GM12878 (cell line): ENCODE measurements at regions not wholly inside any gene's neighbourhood (a gene's known extent, or its start where the extent isn't known, plus 50 kb on each side); places are given as distances from the start of the nearest gene placed in this dataset.
A peak's percentile ranks its signal among the peaks of the same experiment; 100 is the strongest.

Source experiments
- CUX1 ChIP-seq: IDR thresholded peaks from 2 replicates; pipeline ENCODE4 v1.6.1; 2012; ENCODE audit warnings: improper control_type of control experiment, low read depth, low read length; ENCODE audit not compliant: insufficient replicate concordance
- EZH2 ChIP-seq: IDR thresholded peaks from 2 replicates; pipeline ENCODE4 v1.6.1; 2012; ENCODE audit warnings: low read depth, mild to moderate bottlenecking, control low read depth, inconsistent platforms, low read length, borderline replicate concordance; ENCODE audit not compliant: control insufficient read depth
- JUNB ChIP-seq: IDR thresholded peaks from 2 replicates; pipeline ENCODE4 v1.6.1; 2016; ENCODE audit warnings: antibody characterized with exemption, mild to moderate bottlenecking
- MAX ChIP-seq: IDR thresholded peaks from 2 replicates; pipeline ENCODE4 v1.6.1; 2012; ENCODE audit warnings: low read depth, low read length, improper control_type of control experiment
- MEF2A ChIP-seq: IDR thresholded peaks from 2 replicates; pipeline ENCODE4 v1.6.1; 2011; ENCODE audit warnings: low read depth, mild to moderate bottlenecking, low read length, moderate library complexity; ENCODE audit not compliant: insufficient read depth
- MYC ChIP-seq: IDR thresholded peaks from 2 replicates; pipeline ENCODE4 v1.6.1; 2011; ENCODE audit warnings: mild to moderate bottlenecking, low read length, moderate library complexity, inconsistent platforms; ENCODE audit not compliant: insufficient read depth, insufficient replicate concordance, insufficient read length, severe bottlenecking
- RAD21 ChIP-seq: IDR thresholded peaks from 2 replicates; pipeline ENCODE4 v1.6.1; 2011; ENCODE audit warnings: mild to moderate bottlenecking, low read depth, low read length, moderate library complexity; ENCODE audit not compliant: insufficient read depth
- RBBP5 ChIP-seq: fragments of 200-600 bp; sonication (generic); conservative IDR thresholded peaks from 2 replicates; pipeline ENCODE4 v1.6.1; 2016
- RUNX3 ChIP-seq: IDR thresholded peaks from 2 replicates; pipeline ENCODE4 v1.6.1; 2012; ENCODE audit warnings: low read length, inconsistent platforms
- SPI1 ChIP-seq: IDR thresholded peaks from 2 replicates; pipeline ENCODE4 v1.6.1; 2011; ENCODE audit warnings: low read depth, mild to moderate bottlenecking, low read length, moderate library complexity, borderline replicate concordance; ENCODE audit not compliant: insufficient read depth
- SREBF2 ChIP-seq: IDR thresholded peaks from 2 replicates; pipeline ENCODE4 v1.6.1; 2012; ENCODE audit warnings: mild to moderate bottlenecking, low read length
- TCF12 ChIP-seq: IDR thresholded peaks from 2 replicates; pipeline ENCODE4 v1.6.1; 2011; ENCODE audit warnings: low read depth, mild to moderate bottlenecking, low read length
- ZNF274 ChIP-seq: IDR thresholded peaks from one replicate; pipeline ENCODE4 v1.8.0; 2011; ENCODE audit not compliant: insufficient read length, insufficient read depth
- ZZZ3 ChIP-seq: IDR thresholded peaks from 2 replicates; pipeline ENCODE4 v1.6.1; 2011; ENCODE audit warnings: low read depth; ENCODE audit not compliant: control insufficient read depth, insufficient read length
- TF ChIP-seq, protein P1 (sequence below): fragments of 150-350 bp; IDR thresholded peaks from 2 replicates; pipeline ENCODE4 v1.6.1; 2016; ENCODE audit warnings: low read depth, low read length
- TF ChIP-seq, protein P2 (sequence below): fragments of 450-650 bp; IDR thresholded peaks from 2 replicates; pipeline ENCODE4 v1.6.1; 2017; ENCODE audit warnings: mild to moderate bottlenecking, low read depth, inconsistent platforms; ENCODE audit not compliant: poor library complexity, severe bottlenecking

- TF ChIP-seq MEF2A (no peak), SREBF2 (no peak), JUNB (peak; percentile 22; the same call in 1 of the 2 replicates), MAX (no peak; the same call in none of the 2 replicates), ZNF274 (no peak), RAD21 (no peak), ZZZ3 (no peak), RUNX3 (peak; percentile 72), CUX1 (no peak), TCF12 (peak; percentile 83; the same call in 1 of the 2 replicates), SPI1 (no peak), MYC (no peak), EZH2 (no peak), RBBP5 (no peak)
- TF ChIP-seq, protein P1, sequence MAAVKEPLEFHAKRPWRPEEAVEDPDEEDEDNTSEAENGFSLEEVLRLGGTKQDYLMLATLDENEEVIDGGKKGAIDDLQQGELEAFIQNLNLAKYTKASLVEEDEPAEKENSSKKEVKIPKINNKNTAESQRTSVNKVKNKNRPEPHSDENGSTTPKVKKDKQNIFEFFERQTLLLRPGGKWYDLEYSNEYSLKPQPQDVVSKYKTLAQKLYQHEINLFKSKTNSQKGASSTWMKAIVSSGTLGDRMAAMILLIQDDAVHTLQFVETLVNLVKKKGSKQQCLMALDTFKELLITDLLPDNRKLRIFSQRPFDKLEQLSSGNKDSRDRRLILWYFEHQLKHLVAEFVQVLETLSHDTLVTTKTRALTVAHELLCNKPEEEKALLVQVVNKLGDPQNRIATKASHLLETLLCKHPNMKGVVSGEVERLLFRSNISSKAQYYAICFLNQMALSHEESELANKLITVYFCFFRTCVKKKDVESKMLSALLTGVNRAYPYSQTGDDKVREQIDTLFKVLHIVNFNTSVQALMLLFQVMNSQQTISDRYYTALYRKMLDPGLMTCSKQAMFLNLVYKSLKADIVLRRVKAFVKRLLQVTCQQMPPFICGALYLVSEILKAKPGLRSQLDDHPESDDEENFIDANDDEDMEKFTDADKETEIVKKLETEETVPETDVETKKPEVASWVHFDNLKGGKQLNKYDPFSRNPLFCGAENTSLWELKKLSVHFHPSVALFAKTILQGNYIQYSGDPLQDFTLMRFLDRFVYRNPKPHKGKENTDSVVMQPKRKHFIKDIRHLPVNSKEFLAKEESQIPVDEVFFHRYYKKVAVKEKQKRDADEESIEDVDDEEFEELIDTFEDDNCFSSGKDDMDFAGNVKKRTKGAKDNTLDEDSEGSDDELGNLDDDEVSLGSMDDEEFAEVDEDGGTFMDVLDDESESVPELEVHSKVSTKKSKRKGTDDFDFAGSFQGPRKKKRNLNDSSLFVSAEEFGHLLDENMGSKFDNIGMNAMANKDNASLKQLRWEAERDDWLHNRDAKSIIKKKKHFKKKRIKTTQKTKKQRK: no peak
- TF ChIP-seq, protein P2, sequence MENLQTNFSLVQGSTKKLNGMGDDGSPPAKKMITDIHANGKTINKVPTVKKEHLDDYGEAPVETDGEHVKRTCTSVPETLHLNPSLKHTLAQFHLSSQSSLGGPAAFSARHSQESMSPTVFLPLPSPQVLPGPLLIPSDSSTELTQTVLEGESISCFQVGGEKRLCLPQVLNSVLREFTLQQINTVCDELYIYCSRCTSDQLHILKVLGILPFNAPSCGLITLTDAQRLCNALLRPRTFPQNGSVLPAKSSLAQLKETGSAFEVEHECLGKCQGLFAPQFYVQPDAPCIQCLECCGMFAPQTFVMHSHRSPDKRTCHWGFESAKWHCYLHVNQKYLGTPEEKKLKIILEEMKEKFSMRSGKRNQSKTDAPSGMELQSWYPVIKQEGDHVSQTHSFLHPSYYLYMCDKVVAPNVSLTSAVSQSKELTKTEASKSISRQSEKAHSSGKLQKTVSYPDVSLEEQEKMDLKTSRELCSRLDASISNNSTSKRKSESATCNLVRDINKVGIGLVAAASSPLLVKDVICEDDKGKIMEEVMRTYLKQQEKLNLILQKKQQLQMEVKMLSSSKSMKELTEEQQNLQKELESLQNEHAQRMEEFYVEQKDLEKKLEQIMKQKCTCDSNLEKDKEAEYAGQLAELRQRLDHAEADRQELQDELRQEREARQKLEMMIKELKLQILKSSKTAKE: peak; percentile 87
Measured at GRCh38 chr6:26285143-26286134, 79.6 kb upstream of the BTN3A2 start (continued).
